ENCODE measurements at regions not wholly inside any gene's neighbourhood (a gene's known extent, or its start where the extent isn't known, plus 50 kb on each side); places are given as distances from the start of the nearest gene placed in this dataset.

- Histone ChIP-seq H3K79me2 (ENCODE audit: low read length) (no peaks in the 10 kb centered on the region), H3K36me3 (replicated peaks; ENCODE audit: low read depth, low read length) (no peaks in the 10 kb centered on the region), H3K9ac (ENCODE audit: low read length) (no peak overlapping the region), H3K9me3 (ENCODE audit: insufficient read depth, low read length) (no peaks in the 10 kb centered on the region), H2AFZ (ENCODE audit: low read depth, low read length) (no peak overlapping the region), H3K4me2 (ENCODE audit: low read length) (no peak overlapping the region), H3K27me3 (ENCODE audit: low read depth, low read length) (no peaks in the 10 kb centered on the region), H3K27ac (ENCODE audit: low read length) (no peak overlapping the region), H3K4me1 (ENCODE audit: low read length) (no peaks in the 10 kb centered on the region), H3K4me3 (ENCODE audit: low read length) (no peak overlapping the region), H4K20me1 (ENCODE audit: insufficient read depth, low read length) (no peaks in the 10 kb centered on the region)
- TF ChIP-seq CTCF (IDR thresholded peaks at IDR 0.05; ENCODE audit: low read depth, low read length) (no peak), EZH2phosphoT487 (IDR thresholded peaks at IDR 0.05; ENCODE audit: low read depth) (no peak)
Measured at GRCh38 chr17:52789829-52790228, 631.3 kb upstream of the CA10 start.

GRCh38 chr17:52776234-52776633 is 617.7 kb upstream of the CA10 start:
- no peaks in the 10 kb centered on the region for H4K20me1 ChIP-seq (ENCODE audit: insufficient read depth, low read length)
- H3K4me3 ChIP-seq (ENCODE audit: low read length), result no peak overlapping the region
- H3K27me3 ChIP-seq (ENCODE audit: low read depth, low read length), result no peaks in the 10 kb centered on the region
- H3K9ac ChIP-seq (ENCODE audit: low read length), result no peak overlapping the region
- no peaks in the 10 kb centered on the region for H3K9me3 ChIP-seq (ENCODE audit: insufficient read depth, low read length)
- TF ChIP-seq EZH2phosphoT487 (IDR thresholded peaks at IDR 0.05; ENCODE audit: low read depth) (no peak), CTCF (IDR thresholded peaks at IDR 0.05; ENCODE audit: low read depth, low read length) (no peak)
- no peak overlapping the region for H3K4me2 ChIP-seq (ENCODE audit: low read length)
- H3K36me3 ChIP-seq (replicated peaks; ENCODE audit: low read depth, low read length), result no peaks in the 10 kb centered on the region
- no peak overlapping the region for H2AFZ ChIP-seq (ENCODE audit: low read depth, low read length)
- no peak overlapping the region for H3K27ac ChIP-seq (ENCODE audit: low read length)
- no peaks in the 10 kb centered on the region for H3K4me1 ChIP-seq (ENCODE audit: low read length)
- no peaks in the 10 kb centered on the region for H3K79me2 ChIP-seq (ENCODE audit: low read length)

GRCh38 chr17:52762794-52763167 is 604.3 kb upstream of the CA10 start:
- no peak overlapping the region for H3K9ac ChIP-seq (ENCODE audit: low read length)
- no peaks in the 10 kb centered on the region for H3K36me3 ChIP-seq (replicated peaks; ENCODE audit: low read depth, low read length)
- no peak overlapping the region for H3K4me3 ChIP-seq (ENCODE audit: low read length)
- H3K4me2 ChIP-seq (ENCODE audit: low read length), result no peak overlapping the region
- no peaks in the 10 kb centered on the region for H3K9me3 ChIP-seq (ENCODE audit: insufficient read depth, low read length)
- H3K79me2 ChIP-seq (ENCODE audit: low read length), result no peaks in the 10 kb centered on the region
- no peak overlapping the region for H3K27ac ChIP-seq (ENCODE audit: low read length)
- H2AFZ ChIP-seq (ENCODE audit: low read depth, low read length), result no peak overlapping the region
- H3K4me1 ChIP-seq (ENCODE audit: low read length), result no peaks in the 10 kb centered on the region
- H3K27me3 ChIP-seq (ENCODE audit: low read depth, low read length), result no peaks in the 10 kb centered on the region
- TF ChIP-seq EZH2phosphoT487 (IDR thresholded peaks at IDR 0.05; ENCODE audit: low read depth), result no peak
- no peaks in the 10 kb centered on the region for H4K20me1 ChIP-seq (ENCODE audit: insufficient read depth, low read length)

- Histone ChIP-seq H3K9ac (ENCODE audit: low read length) (no peak overlapping the region), H3K36me3 (replicated peaks; ENCODE audit: low read depth, low read length) (no peaks in the 10 kb centered on the region), H3K4me1 (ENCODE audit: low read length) (no peaks in the 10 kb centered on the region), H3K4me3 (ENCODE audit: low read length) (no peak overlapping the region), H3K27ac (ENCODE audit: low read length) (no peak overlapping the region), H2AFZ (ENCODE audit: low read depth, low read length) (no peak overlapping the region), H3K9me3 (ENCODE audit: insufficient read depth, low read length) (no peaks in the 10 kb centered on the region), H3K4me2 (ENCODE audit: low read length) (no peak overlapping the region), H3K79me2 (ENCODE audit: low read length) (no peaks in the 10 kb centered on the region), H4K20me1 (ENCODE audit: insufficient read depth, low read length) (no peaks in the 10 kb centered on the region), H3K27me3 (ENCODE audit: low read depth, low read length) (no peaks in the 10 kb centered on the region)
- no peak for TF ChIP-seq EZH2phosphoT487 (IDR thresholded peaks at IDR 0.05; ENCODE audit: low read depth)
- TF ChIP-seq CTCF (IDR thresholded peaks at IDR 0.05; ENCODE audit: low read depth, low read length), result no peak
Measured at GRCh38 chr17:52762147-52762793, 603.8 kb upstream of the CA10 start.
